DMS153 treated with DMSO at 0.1 percent for 48 hours (cell line): ENCODE measurements at regions not wholly inside any gene's neighbourhood (a gene's known extent, or its start where the extent isn't known, plus 50 kb on each side); places are given as distances from the start of the nearest gene placed in this dataset.

ENCODE experiments used
- DNase-seq: peaks from one replicate; lab custom pipeline; 2025; ENCODE audit not compliant: unreplicated experiment; lab: John Stamatoyannopoulos, UW

DNA sequence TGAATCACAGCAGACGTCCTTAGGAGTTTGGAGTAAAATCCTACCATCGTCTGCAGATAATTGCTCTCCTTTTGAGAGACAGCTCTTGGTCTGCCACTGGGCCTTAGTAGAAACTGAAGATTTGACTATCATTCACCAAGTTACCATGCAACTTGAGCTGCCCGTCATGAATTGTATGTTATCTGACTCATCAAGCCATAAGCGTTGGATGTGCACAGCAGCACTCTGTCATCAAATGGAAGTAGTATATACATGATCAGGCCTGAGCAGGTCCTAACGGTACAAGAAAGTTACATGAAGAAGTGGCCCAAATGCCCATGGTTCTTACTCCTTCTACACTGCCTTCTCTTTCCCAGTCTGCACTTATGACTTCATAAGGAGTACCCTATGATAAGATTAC lies 317.8 kb downstream of the GPATCH2 start:
- no peak for DNase-seq

DNA sequence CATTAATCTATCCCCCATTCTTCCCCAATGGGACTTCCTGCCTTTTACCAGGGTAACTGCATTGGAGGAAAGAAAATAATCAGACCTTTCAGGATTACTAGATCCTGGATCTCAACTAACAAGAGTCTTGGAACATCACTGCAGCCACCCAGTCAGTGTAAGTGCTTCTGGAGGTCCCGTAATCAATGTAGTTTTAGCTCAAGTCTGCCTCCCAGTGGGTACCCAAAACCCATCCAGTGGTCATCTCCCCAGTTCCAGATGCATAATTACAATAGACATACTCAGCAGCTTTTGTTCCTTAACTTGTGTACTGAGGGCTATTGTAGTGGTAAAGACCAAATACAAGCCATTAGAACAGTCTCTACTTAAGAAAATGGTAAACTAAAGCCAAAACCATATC lies 319.1 kb downstream of the GPATCH2 start:
- no peak for DNase-seq

- DNase-seq = no peak
These were observed 319.6 kb downstream of the GPATCH2 start for GRCh38 chr1:217311269-217311668.

DNA sequence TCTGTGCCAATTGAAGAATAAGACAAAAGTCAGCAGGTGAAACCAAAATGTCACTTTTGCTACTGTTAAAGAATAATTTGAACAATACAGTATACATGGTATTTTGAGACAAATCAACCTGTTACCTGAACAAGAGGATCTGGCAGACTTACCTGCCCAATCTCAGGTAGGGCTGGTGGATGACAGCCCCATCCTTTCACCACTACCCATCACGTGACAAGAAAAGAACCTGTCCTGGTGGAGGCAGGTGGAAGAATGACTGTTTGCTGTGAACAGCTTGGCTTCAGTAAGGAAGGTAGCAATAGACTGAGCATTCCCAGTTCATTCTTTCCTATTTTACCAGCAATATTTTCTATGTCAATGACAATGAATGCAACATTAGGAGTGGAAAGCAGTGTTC lies 349.6 kb downstream of the GPATCH2 start:
- no peak for DNase-seq

GRCh38 chr1:217275655-217276398 lies 355.1 kb downstream of the GPATCH2 start:
- no peak for DNase-seq

GRCh38 chr1:217274927-217275654 lies 355.8 kb downstream of the GPATCH2 start:
- no peak for DNase-seq

DNA sequence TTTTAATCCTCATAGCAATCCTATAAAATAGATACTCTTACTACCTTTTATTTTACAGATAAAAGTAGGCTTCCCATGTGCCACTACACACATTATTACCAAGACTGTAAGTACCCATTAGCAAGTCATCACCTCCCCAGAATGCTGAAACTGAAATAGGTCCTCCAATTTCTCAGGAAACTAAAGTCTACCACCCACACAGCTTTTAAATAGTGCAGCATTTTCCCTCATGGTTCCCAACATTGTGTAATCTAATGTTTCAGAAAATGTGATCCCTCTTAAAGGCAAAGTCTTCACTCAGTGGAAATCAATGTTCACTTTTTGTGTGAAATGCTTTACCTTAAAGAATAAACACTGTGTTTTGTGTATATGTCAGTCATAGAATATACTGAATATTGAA lies 356.5 kb downstream of the GPATCH2 start:
- no peak for DNase-seq

DNA sequence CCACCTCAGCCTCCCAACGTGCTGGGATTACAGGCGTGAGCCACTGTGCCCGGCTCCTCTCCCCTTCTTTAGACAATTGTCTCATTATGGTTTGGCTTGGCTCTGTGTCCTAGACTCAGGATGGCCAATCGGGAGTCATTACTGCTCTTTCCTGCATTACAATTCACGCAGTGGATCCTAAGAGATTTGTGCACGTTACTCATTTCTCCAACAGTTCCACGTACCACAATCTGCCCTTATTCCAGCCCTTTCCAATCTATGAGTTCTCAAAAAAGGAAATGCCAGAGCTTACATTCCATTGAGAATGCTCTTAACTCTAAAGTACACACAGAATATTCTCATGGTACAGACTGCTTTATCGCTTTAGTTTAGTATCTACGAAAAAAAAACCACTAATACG lies 357.0 kb downstream of the GPATCH2 start:
- DNase-seq = no peak

DNA sequence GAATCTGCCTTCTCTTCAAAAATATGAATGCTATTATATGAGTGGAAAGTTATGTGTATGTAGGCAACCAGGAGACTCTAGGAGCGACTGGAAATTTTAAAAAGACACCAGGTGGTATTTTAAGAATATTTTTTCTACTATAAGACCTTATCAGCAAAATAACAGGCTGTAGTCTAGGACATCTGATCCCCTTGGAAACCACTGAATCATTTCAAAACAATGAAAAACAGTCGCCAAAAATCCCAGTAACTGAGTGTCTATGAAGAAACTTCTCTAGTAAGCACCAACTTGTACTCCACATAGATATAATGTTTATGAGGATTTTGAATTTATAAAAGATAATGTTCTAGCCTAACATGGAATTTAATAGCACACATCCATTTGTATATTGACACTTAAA lies 358.5 kb downstream of the GPATCH2 start:
- DNase-seq = no peak

DNA sequence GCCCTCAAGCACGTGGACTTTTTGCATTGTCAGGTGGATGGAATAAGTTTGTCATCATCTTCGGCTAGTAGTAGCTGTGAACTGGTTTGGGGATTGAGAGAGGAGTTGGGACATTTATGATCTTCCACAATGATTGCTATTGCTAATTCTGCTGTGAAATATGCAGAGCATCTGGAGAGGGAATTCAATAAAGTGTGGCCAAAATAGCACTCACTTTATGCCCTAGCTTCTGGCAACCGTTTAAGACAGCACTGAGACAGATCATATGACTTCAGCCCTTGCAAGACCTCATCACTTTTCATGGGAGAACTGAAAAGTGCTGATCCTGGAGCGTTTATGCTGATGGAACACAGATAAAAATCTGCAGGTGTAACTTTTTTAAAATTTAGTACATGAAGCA lies 360.8 kb downstream of the GPATCH2 start:
- no peak for DNase-seq

- no peak for DNase-seq
These were observed 362.8 kb downstream of the GPATCH2 start for GRCh38 chr1:217268058-217268457.

DNA sequence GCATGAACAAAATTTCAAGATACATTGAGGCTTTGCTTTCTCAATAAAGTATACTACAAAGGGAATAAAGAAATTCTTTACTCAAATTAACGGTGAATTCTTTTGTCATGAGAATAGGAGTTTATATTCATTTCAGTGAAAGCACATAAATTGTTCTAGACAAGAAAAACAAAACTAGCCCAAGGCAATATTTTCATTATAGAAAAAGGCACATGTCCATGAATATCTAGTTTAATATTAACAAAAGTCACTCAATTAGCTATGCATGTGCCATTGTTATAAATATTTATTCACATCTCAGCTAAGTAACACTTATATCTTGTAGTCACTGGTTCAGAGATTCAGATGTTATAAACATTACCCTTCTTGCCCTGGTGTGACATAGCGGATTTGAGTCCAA lies 369.3 kb downstream of the GPATCH2 start:
- no peak for DNase-seq

DNA sequence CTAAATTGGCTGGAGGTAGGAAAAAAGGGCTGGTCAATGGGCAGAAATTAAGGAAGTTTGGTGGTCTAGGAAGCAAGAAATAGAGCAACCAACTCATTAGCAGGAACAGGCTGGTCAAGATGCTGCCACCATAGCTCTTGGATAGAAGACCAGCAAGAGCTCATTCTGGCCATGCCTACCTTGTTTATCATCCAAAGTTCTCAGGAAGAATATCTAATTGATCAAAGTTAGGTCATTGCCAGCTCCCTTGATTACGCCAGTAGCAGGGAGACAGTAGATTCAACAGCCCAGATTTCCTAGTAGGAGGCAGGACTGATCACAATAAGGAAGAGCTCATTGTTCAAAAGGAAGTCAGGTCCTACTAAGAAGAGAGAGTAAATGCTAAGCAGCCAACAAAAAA lies 370.2 kb downstream of the GPATCH2 start:
- DNase-seq = no peak

- no peak for DNase-seq
These were observed 376.9 kb downstream of the GPATCH2 start for GRCh38 chr1:217253985-217254384.

DNA sequence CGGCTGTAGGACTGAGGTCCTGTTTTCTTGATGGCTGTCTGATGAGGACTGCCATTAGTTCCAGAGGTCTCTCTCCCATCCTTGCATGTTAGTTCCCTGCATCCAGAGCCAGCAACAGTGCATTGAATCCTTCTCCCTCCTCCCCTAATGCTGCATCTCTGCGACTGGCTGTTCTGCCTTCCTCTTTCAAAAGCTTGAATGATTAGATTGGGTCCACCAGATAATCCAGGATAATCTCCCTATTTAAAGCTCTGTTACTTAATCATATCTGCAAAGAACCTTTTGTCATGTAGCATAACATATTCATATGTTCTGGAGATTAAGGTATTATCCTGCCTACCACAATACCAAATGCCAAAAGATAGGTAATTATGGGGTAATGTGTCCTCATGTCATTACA lies 377.5 kb downstream of the GPATCH2 start:
- DNase-seq = no peak

- no peak for DNase-seq
These were observed 379.8 kb downstream of the GPATCH2 start for GRCh38 chr1:217251121-217251520.

- no peak for DNase-seq
These were observed 381.0 kb downstream of the GPATCH2 start for GRCh38 chr1:217249857-217250256.

DNA sequence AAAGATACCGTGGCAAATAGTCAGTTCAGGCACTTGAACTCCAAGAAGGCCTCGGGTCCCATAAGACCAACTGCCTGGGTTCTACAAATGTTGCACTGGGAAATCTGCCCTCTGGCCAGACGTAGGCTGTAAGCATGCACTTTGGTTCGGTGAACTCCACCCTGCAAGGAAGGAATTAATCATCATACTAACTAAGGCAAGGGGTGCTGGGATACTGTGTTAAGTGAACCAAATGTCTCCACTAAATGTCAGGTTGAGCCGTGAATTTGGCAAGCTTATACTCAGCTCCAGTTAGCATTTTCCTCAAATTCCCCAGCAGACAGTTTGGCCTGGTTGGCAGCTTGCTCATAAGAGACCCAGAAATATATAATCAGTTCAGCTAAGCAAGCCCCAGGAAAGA lies 385.9 kb downstream of the GPATCH2 start:
- no peak for DNase-seq

DNA sequence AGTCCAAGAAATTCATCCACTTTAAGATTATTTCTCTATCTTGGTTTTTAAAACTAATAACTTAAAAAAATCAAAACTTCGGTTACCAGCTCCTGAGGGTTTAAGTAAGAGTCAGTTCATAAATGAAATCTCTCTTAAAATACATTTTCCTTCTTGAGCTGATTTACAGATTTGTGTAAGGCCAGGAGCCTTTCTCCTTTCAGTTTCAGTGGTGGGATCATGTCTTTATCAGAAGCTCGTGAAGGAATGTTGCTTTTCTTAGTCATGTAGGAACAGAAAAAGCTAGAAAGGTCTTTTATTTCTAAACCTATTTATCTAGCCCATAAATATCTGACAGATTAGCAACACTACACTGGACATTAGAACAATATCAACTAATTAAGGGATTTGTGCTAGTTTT lies 390.2 kb downstream of the GPATCH2 start:
- no peak for DNase-seq

- no peak for DNase-seq
These were observed 391.9 kb downstream of the GPATCH2 start for GRCh38 chr1:217238945-217239344.

DNA sequence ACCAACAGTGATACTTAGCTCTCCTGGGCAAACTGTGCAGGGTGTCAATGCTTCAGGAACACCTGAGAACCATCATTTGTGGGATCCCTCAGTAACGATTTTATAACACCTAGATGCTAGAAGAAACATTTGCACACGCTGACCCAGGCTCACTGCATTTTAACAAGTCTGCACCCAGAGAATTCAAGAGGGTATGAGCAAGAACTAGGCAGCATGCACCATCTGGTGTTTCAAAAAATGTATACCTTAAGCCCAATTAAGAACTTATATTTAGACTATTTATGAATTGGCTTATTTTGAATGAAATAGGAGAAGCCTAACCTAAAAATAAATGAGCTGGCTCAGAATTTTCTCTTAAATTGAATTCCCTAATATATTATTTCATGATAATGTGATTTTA lies 400.5 kb downstream of the GPATCH2 start:
- no peak for DNase-seq

DNA sequence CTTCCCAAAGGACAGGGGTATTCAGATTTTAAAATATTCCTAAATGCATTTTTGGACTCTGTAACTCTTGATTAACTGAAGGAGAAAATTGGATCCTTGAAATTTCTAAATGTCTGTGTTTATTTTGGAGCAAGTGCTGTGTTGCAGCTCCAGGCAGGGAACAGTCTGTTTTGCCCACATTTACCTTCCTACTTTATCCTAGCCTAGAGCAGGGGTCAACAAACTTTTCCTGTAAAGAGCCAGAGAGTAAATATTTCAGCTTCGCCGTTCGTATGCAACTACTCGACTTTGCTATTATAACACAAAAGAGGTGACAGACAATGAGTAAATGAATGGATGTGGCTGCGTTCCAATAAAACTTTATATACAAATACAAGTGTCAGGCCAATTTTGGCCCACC lies 402.2 kb downstream of the GPATCH2 start:
- DNase-seq = no peak

DNA sequence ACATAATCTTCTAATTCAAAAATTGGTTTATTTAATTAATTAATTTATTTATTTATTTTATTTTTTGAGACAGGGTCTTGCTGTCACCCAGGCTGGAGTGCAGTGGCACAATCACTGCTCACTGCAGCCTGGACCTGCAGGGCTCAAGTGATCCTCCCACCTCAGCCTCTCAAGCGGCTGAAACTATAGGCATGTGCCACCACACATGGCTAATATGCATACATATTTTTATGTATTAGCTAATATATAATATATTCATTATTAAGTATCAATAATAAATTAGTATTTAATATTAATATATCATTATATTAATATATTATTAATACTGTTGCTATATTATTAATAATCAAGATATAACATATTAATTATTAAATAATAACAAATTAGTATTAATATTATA lies 406.7 kb downstream of the GPATCH2 start:
- DNase-seq = no peak
